H1 (cell line): ENCODE measurements at regions not wholly inside any gene's neighbourhood (a gene's known extent, or its start where the extent isn't known, plus 50 kb on each side); places are given as distances from the start of the nearest gene placed in this dataset.

ENCODE experiments used
- CTCF ChIA-PET: fragments of 300-600 bp; sonication (Branson Sonifier 250); formaldehyde crosslinking; loops from one replicate; lab custom pipeline; 2021; ENCODE audit not compliant: partially characterized antibody; lab: Charles Lee
- POLR2A ChIA-PET: fragments of 300-600 bp; sonication (Branson Sonifier 250); formaldehyde crosslinking; loops from one replicate; lab custom pipeline; 2021; ENCODE audit warnings: inconsistent platforms; ENCODE audit not compliant: partially characterized antibody; lab: Charles Lee
- DNase-seq, 2 experiments: peaks; one replicate each; pipeline versions ENCODE4 v3.0.0 to v3.0.0-alpha.2; 2010 to 2022; ENCODE audit warnings: low spot score in 2 of 2, low read depth in 1 of 2, mixed read lengths in 1 of 2
- FAIRE-seq: peaks from 2 replicates; lab custom pipeline; 2011; peaks lifted over from hg19 to GRCh38; lab: Jason Lieb, UNC
- H2AFZ ChIP-seq: 2 replicates; pipeline ENCODE4 v1.8.1; 2012; ENCODE audit warnings: low read length, inconsistent platforms
- H2AK5ac ChIP-seq: 2 replicates; pipeline ENCODE4 v1.6.1; 2013; ENCODE audit warnings: low read depth, low read length
- H2BK120ac ChIP-seq: replicated peaks from 2 replicates; pipeline ENCODE3; 2013; ENCODE audit warnings: low read depth, low read length, inconsistent platforms
- H2BK12ac ChIP-seq: 2 replicates; pipeline ENCODE4 v1.6.1; 2013; ENCODE audit warnings: low read depth, low read length
- H2BK15ac ChIP-seq: 2 replicates; pipeline ENCODE4 v1.6.1; 2013; ENCODE audit warnings: low read length
- H2BK20ac ChIP-seq: 2 replicates; pipeline ENCODE4 v1.6.1; 2013; ENCODE audit warnings: low read length
- H2BK5ac ChIP-seq: 2 replicates; pipeline ENCODE4 v1.6.1; 2013; ENCODE audit warnings: low read depth, low read length
- H3K14ac ChIP-seq: 2 replicates; pipeline ENCODE4 v1.6.1; 2013; ENCODE audit warnings: inconsistent platforms; ENCODE audit not compliant: insufficient read length
- H3K18ac ChIP-seq: 2 replicates; pipeline ENCODE4 v1.6.1; 2013; ENCODE audit warnings: low read length; ENCODE audit errors: extremely low read depth
- H3K23ac ChIP-seq: 2 replicates; pipeline ENCODE4 v1.6.1; 2013; ENCODE audit warnings: inconsistent platforms; ENCODE audit not compliant: insufficient read length
- H3K23me2 ChIP-seq: 2 replicates; pipeline ENCODE4 v1.6.1; 2013; ENCODE audit warnings: low read depth, low read length
- H3K27ac ChIP-seq: 2 replicates; pipeline ENCODE4 v1.6.1; 2011; ENCODE audit warnings: low read depth, low read length, inconsistent platforms
- H3K27me3 ChIP-seq, 4 experiments: replicated peaks in 1 of 4; 1 replicate in 1 of 4; 2 replicates in 3 of 4; pipeline versions ENCODE4 v1.6.1 to v1.8.1; 2011 to 2013; ENCODE audit warnings: low read length in 3 of 4, mild to moderate bottlenecking in 3 of 4, inconsistent platforms in 2 of 4, mixed read lengths in 2 of 4, moderate library complexity in 1 of 4; ENCODE audit not compliant: control insufficient read depth in 3 of 4, insufficient read depth in 3 of 4; ENCODE audit errors: extremely low read depth in 1 of 4
- H3K36me3 ChIP-seq, 4 experiments: 2 replicates each; pipeline versions ENCODE4 v1.6.1 to v1.8.1; 2011 to 2013; ENCODE audit warnings: mild to moderate bottlenecking in 4 of 4, low read length in 3 of 4, moderate library complexity in 2 of 4, control low read depth in 1 of 4, inconsistent platforms in 1 of 4; ENCODE audit not compliant: insufficient read depth in 4 of 4, control insufficient read depth in 2 of 4
- H3K4ac ChIP-seq: replicated peaks from 2 replicates; pipeline ENCODE3; 2013; ENCODE audit warnings: low read length, low read depth, mixed read lengths, inconsistent platforms; ENCODE audit not compliant: insufficient read length
- H3K4me1 ChIP-seq, 4 experiments: replicated peaks in 1 of 4; 1 replicate in 1 of 4; 2 replicates in 3 of 4; pipeline versions ENCODE4 v1.6.1 to v1.8.1; 2011 to 2013; ENCODE audit warnings: low read length in 3 of 4, inconsistent platforms in 2 of 4, mixed read lengths in 1 of 4; ENCODE audit not compliant: insufficient read depth in 4 of 4, control insufficient read depth in 3 of 4
- H3K4me2 ChIP-seq, 2 experiments: 2 replicates each; pipeline versions ENCODE4 v1.6.1 to v1.8.1; 2011 to 2013; ENCODE audit warnings: low read depth in 2 of 2, low read length in 2 of 2, control low read depth in 1 of 2, inconsistent platforms in 1 of 2, mild to moderate bottlenecking in 1 of 2; ENCODE audit not compliant: insufficient read depth in 1 of 2
- H3K4me3 ChIP-seq, 4 experiments: fragments of 200-600, 300-600 bp in 1 of 4; sonication (generic), shearing (Covaris generic), sonication (Bioruptor Twin) in 1 of 4; 2 replicates each; pipeline versions ENCODE4 v1.5.1 to v1.8.1; 2011 to 2016; ENCODE audit warnings: low read length in 4 of 4, low read depth in 3 of 4, control low read depth in 2 of 4, inconsistent platforms in 2 of 4, mild to moderate bottlenecking in 2 of 4, mixed read lengths in 1 of 4, moderate library complexity in 1 of 4; ENCODE audit not compliant: insufficient read depth in 2 of 4; ENCODE audit errors: extremely low read depth in 1 of 4
- H3K56ac ChIP-seq: replicated peaks from 2 replicates; pipeline ENCODE3; 2013; ENCODE audit warnings: low read depth, mild to moderate bottlenecking, mixed read lengths, low read length, inconsistent platforms; ENCODE audit not compliant: insufficient read length
- H3K79me1 ChIP-seq: 2 replicates; pipeline ENCODE4 v1.6.1; 2013; ENCODE audit warnings: low read depth, low read length, control low read depth
- H3K79me2 ChIP-seq, 2 experiments: 2 replicates each; pipeline versions ENCODE4 v1.6.1 to v1.8.1; 2012 to 2013; ENCODE audit warnings: low read length in 2 of 2, mild to moderate bottlenecking in 2 of 2, inconsistent platforms in 1 of 2; ENCODE audit not compliant: insufficient read depth in 2 of 2, control insufficient read depth in 1 of 2
- H3K9ac ChIP-seq, 4 experiments: replicated peaks in 1 of 4; 1 replicate in 1 of 4; 2 replicates in 3 of 4; pipeline versions ENCODE4 v1.6.1 to v1.8.1; 2011 to 2013; ENCODE audit warnings: low read depth in 3 of 4, low read length in 3 of 4, control low read depth in 2 of 4, mild to moderate bottlenecking in 2 of 4, moderate library complexity in 2 of 4, inconsistent platforms in 1 of 4; ENCODE audit errors: extremely low read depth in 1 of 4
- H3K9me3 ChIP-seq, 2 experiments: 2 replicates each; pipeline versions ENCODE4 v1.6.1 to v1.8.1; 2012 to 2013; ENCODE audit warnings: mild to moderate bottlenecking in 2 of 2, moderate library complexity in 2 of 2, control low read depth in 1 of 2, inconsistent platforms in 1 of 2, low read depth in 1 of 2, low read length in 1 of 2, mixed read lengths in 1 of 2; ENCODE audit not compliant: insufficient read depth in 2 of 2
- H4K20me1 ChIP-seq, 2 experiments: replicated peaks in 1 of 2; 2 replicates each; pipeline versions ENCODE3 to v1.8.1; 2011 to 2013; ENCODE audit warnings: inconsistent platforms in 2 of 2, low read length in 2 of 2, mild to moderate bottlenecking in 1 of 2; ENCODE audit not compliant: insufficient read depth in 2 of 2, control insufficient read depth in 1 of 2
- H4K5ac ChIP-seq: 2 replicates; pipeline ENCODE4 v1.6.1; 2013; ENCODE audit warnings: low read length, low read depth, mixed read lengths, inconsistent platforms; ENCODE audit not compliant: insufficient read length
- H4K8ac ChIP-seq: 2 replicates; pipeline ENCODE4 v1.8.0; 2013; ENCODE audit warnings: mild to moderate bottlenecking, moderate library complexity, low read length, inconsistent platforms; ENCODE audit not compliant: insufficient read depth; ENCODE audit errors: extremely low read depth
- H4K91ac ChIP-seq: replicated peaks from 2 replicates; pipeline ENCODE3; 2013; ENCODE audit warnings: low read length, mixed read lengths, inconsistent platforms; ENCODE audit not compliant: insufficient read length
- MAFK ChIP-seq: IDR thresholded peaks from 2 replicates; pipeline ENCODE4 v1.6.1; 2012; ENCODE audit warnings: low read depth, mild to moderate bottlenecking, improper control_type of control experiment, low read length
- RBBP5 ChIP-seq: IDR thresholded peaks from 2 replicates; pipeline ENCODE4 v1.7.1; 2012; ENCODE audit warnings: low read depth, mild to moderate bottlenecking, inconsistent platforms, low read length, moderate library complexity, borderline replicate concordance
- WGBS, 2 experiments: shearing (Covaris generic) in 1 of 2; methylation state at CpG; one replicate each; pipeline versions ENCODE4 v1.1.6 to v1.1.7; 2013 to 2015; ENCODE audit warnings: low lambda C conversion rate in 2 of 2, mixed read lengths in 2 of 2, inconsistent platforms in 1 of 2, low coverage in 1 of 2, missing lambda C conversion rate in 1 of 2; ENCODE audit not compliant: insufficient replicate concordance in 2 of 2, insufficient coverage in 1 of 2, insufficient read length in 1 of 2; ENCODE audit errors: extremely low coverage in 1 of 2, missing lambda C conversion rate in 1 of 2; 5-methylcytosine and 5-hydroxymethylcytosine counted together

DNA sequence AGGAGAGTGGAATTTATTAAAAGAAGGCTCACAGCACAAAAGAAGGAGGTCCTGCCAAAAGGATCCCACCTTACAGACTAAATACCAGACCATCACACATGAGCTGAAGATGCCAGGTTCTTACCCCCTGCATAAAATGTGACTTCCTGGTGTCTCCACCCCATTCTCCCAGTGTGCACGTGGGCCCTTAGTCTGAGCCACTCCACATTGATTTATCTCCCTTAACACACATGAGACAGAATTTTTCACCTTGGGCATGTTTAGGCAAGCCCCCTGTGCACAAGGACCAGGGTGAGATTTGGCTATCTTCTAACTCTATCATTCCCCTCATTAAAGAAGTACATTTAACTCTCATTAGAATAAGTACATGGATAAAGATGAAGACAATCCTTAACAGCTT lies 916.7 kb downstream of the PLOD2 start:
- no peak overlapping the region for H4K5ac ChIP-seq
- no peak overlapping the region for H4K8ac ChIP-seq
- no peak overlapping the region for H4K91ac ChIP-seq
- no peak overlapping the region for H3K4ac ChIP-seq
- H2BK120ac ChIP-seq = no peak overlapping the region
- H4K20me1 ChIP-seq = no peaks in the 10 kb centered on the region
- H3K36me3 ChIP-seq = no peaks in the 10 kb centered on the region
- H2BK5ac ChIP-seq = no peak overlapping the region
- no peak overlapping the region for H2BK12ac ChIP-seq
- no peak overlapping the region for H3K14ac ChIP-seq
- H2AK5ac ChIP-seq = no peak overlapping the region
- no peak overlapping the region for H2BK15ac ChIP-seq
- H3K23me2 ChIP-seq = no peaks in the 10 kb centered on the region
- H3K56ac ChIP-seq = no peak overlapping the region
- H3K27me3 ChIP-seq = no peaks in the 10 kb centered on the region
- no peak overlapping the region for H3K27ac ChIP-seq
- no peak for DNase-seq
- no peaks in the 10 kb centered on the region for H3K79me2 ChIP-seq
- POLR2A ChIA-PET = no interaction called here
- H3K18ac ChIP-seq = no peak overlapping the region
- FAIRE-seq = no peak
- no peaks in the 10 kb centered on the region for H3K4me1 ChIP-seq
- H3K4me3 ChIP-seq = no peak overlapping the region
- CTCF ChIA-PET = no interaction called here
- no peaks in the 10 kb centered on the region for H3K79me1 ChIP-seq
- H2BK20ac ChIP-seq = no peak overlapping the region
- H3K9me3 ChIP-seq = peaks cover 3 to 5% of the 10 kb centered on the region in 2 experiments; a peak in 2 of 4 replicates
- WGBS, 2 experiments = 86% methylated on average over 1 of the region's 1 CpG; no CpG with 5 or more reads in 1 of the 2 experiments
- no peak overlapping the region for H3K4me2 ChIP-seq
- H2AFZ ChIP-seq = no peak overlapping the region
- no peak overlapping the region for H3K23ac ChIP-seq
- H3K9ac ChIP-seq = no peak overlapping the region
- TF ChIP-seq MAFK = no peak
- TF ChIP-seq RBBP5 = no peak
